Activated CD4-positive, alpha-beta T cell treated with anti-CD3 and anti-CD28 coated beads, Interleukin-2, amount 50 U/mL, for 48 hours (primary cell): ENCODE measurements at regions not wholly inside any gene's neighbourhood (a gene's known extent, or its start where the extent isn't known, plus 50 kb on each side); places are given as distances from the start of the nearest gene placed in this dataset.

Source experiments
- DNase-seq, 2 experiments: peaks; one replicate each; pipeline ENCODE4 v3.0.0-alpha.2; 2020

DNA sequence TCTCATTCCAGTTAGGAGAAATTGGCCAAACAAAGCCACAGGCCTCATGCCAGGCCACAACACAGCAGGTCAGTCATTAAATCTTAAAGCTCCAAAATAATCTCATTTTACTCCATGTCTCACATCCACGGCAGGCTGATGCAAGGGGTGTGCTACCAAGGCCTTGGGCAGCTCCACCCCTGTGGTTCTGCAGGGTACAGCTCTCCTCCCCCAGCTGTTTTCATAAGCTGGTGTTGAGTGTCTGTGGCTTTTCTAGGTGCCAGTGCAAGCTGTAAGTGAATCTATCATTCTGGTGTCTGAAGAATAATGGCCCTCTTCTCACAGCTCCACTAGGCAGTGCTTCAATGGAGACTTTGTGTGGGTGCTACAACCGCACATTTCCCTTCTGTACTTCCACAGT, 949.2 kb downstream of the TECRL start:
- DNase-seq, result no peak

- no peak for DNase-seq
Measured at GRCh38 chr4:63459329-63459728, 949.9 kb downstream of the TECRL start.

DNA sequence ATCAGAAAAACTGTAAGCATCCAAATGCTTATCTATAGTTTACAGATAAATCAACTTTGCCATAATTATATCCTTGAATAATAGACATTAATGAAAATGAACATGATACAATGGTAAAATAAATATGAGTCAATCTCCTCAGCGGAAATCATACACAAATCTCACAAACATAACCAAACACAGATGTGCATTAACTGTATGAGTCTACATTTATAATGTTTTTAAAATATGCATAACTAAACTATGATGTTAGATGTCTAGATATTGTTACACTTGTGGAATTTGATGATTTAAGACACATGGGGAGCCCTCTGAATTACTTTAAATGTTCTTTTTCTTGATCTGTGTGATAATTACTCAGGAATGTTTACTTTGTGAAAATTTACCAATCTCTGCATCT, 951.2 kb downstream of the TECRL start:
- DNase-seq, result no peak

GRCh38 chr4:63440236-63440635, 969.0 kb downstream of the TECRL start:
- DNase-seq, result no peak

DNA sequence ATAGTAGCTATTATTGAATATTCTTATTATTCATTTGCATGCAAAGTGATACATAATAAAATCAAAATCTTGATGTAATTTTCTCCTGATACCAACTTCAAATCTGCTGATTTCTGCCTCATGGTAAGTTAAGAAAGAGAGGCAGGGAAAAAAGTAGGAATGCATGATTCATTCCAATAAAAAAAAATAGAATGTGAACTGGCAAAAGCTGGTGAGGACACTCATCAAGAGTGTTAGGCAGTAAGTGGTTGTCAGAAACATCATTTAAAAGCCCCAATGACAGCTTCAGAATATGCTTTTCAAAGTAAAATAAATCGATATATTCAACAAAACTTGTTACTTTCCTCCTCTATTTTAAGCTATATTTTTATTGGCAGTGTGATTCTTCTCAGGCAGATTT, 979.1 kb downstream of the TECRL start:
- DNase-seq, result no peak

- DNase-seq, result no peak
Measured at GRCh38 chr4:63396269-63396668, 1013.0 kb downstream of the TECRL start.

GRCh38 chr4:63393544-63393943, 1015.7 kb downstream of the TECRL start:
- DNase-seq, result no peak

DNA sequence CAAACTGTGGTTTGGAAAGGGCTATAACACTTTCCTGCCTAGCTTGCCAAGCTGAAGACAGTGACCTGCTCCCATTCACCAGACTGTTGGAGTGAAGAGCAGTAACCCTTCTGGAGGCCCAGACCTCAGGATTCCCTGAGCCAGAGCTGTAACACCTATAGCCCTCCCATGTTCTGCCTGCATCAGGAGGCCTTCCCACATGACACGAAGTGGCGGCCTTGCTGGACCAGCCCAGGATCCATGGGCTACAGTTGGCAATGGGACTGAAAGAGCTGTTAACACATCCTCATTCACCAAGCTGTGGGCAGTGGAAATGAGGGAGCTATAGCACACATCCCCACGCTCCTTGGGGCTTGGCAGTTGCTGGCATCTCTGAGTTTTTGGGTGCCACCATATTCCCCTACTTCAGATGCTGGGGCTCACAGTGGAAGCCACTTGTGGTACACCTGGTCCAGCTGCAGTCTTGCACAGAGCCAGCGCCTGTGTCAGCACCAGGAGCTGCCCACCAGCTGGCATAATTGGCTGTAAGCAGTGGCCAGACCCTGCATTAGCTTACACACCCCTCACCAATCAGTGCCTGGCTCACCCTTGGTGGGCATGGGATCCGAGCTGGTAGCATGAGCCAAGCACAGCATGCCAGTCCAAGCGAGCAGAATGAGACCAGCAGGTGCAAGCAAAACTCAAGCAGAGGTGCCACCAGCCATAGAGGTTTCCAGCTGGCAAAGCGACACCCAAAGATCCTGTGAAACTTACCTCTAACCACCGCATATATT, 1029.3 kb downstream of the TECRL start:
- no peak for DNase-seq

- no peak for DNase-seq
Measured at GRCh38 chr4:63371001-63371400, 1038.2 kb downstream of the TECRL start.

DNA sequence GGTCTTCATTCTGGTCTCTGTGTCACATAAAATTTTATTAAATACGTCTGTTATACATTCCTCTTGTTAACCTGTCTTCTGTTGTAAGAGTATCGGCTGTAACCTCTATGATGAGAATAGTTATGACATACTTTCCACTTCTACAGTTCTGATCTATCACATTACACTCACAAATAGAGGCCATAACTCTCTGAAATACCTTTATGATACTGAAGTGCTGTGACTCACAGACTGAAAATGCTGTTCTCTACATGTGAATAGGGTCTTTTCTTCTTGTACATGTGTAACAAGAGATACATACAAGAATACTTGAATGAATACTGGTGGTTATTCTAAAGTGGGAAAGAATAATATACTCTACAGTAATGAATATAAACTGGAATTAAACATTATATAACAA, 1047.6 kb downstream of the TECRL start:
- DNase-seq, result no peak

DNA sequence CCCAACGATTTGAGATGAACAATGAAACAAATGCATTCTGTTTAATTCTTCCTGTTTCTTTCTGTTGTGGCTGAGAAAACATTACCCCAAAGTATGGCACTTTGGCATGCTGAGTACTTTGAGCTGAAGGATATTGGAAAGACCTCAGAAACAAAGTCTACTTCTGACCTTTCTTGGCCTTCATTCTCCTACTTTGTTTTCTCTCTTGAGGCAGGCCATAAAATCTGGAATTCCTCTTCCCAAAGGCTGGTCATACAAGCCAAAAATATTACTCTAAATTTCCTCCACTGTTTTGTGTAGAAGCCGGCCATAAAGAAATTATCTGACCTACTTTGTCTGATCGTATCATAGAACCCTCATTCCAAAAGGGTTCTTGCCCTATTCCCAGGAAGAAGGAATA, 1048.2 kb downstream of the TECRL start:
- no peak for DNase-seq

GRCh38 chr4:63349674-63350025, 1059.6 kb downstream of the TECRL start:
- DNase-seq, result no peak

DNA sequence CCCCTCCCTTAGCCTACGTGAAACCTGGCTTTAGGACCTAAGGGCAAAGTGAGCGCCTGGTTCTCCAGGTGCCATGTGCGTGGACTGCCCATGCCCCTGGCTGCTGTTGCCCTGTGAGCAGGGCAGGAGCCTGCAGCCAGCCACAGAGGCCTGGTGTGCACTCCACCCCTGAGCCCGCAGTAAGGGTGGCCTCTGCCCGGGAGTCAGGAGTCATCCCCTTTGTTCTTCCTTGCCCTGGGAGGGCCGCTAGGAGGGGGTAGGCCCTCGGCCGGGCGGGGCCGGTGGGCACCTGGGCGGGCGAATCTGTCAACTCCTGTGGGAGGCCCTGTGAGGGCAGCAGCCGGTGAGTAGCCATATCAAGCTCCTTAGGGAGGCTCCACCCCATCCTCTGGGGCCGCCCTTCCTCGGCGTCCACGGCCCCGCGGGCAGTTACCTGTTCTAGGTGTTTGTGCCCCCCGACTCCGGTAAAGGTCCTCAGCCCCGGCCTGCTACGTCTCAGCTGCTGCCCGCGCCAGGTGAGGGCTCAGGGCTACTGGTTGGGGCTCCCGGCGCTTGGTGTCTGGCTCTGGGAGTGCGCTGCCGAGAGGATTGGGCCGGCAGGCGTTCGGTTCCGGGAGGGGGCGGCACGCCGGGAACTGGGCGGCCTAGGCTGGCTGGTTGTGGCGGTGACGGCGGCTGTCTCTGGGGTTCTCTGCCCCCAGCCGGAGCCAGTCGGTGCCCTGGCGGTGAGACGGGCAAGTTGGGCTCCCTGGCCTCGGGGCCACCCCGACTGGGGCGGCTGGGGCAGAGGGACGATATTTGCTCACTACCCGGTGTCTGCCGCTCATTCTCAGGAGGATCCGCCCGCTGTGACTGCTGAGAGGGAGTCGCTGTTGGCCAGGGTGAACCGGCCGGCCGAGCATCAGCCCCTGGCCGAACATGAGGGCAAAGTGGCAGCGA, 1060.2 kb downstream of the TECRL start:
- DNase-seq, result no peak

GRCh38 chr4:63325140-63325539, 1084.1 kb downstream of the TECRL start:
- DNase-seq, result no peak

DNA sequence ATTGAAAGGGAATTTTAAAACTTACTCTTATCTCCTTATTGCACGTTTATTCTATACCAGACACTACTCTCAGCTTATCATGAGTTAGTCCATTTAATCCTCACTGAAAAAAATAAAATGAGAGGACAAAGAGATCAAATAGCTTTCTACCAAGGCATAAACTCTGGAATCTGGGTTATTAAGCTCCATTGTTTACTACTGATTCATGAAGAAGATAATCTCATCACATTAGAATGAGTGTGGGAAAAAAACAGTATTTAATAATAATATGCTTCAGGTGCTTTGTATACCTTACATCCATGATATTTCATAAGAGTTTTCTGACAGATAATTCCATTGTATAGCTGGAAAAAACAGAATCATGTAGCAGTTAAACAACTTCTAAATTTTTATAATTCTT, 1092.6 kb downstream of the TECRL start:
- DNase-seq, result no peak

DNA sequence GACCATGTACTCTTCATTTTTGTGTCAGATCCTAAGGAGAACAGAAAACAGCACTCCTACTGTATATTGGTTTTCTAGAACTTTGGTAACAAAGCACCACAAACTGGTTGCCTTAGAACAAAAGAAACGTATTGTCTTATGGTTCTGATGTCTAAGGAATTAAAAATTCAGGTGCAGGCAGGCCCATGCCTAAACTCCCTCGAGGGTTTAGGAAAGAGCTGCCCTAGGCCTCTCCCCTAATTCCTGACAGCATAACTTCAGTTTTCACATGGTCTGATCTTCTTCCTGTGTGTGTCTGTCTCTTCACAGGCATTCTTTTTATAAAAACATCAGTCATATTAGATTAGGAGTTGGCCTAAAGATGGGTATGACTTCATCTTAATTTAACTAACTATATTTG, 1093.6 kb downstream of the TECRL start:
- no peak for DNase-seq

DNA sequence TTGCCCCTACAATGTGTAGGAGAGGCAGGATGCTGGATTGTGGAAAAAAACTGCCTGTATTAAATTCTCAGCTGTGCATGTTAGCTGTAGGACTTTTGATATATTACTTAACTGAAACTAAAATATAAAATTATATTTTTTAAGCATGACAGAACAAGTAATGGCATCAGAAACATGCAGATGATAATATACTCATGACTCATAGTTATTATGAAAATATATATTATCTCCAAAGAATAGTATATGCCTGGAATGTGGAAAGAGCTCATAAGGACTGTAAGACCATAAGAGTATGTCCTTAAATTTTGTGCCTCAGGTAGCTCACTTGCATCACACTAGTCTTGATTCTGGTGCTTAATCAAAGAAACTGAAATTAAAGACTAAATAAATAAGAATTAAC, 1100.6 kb downstream of the TECRL start:
- no peak for DNase-seq

GRCh38 chr4:63302792-63303191, 1106.5 kb downstream of the TECRL start:
- DNase-seq, result no peak

DNA sequence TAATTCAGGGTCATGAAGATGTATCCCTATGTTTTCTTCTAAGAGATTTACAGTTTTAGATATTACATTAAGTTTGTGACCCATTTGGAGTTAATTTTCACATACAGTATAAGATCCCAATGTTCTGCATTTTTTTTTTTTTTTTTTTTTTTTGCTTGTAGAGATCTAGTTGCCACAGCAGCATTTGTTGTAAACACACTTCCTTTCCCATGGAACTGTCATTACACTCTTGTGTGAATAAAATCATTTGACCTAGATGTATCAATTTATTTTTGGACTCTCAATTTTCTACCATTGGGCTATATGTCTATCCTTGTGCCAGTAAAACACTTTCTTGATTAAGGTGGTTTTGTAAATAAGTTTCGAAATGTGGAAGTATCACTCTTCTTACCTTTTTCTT, 1107.2 kb downstream of the TECRL start:
- DNase-seq, result no peak

GRCh38 chr4:63296773-63297172, 1112.5 kb downstream of the TECRL start:
- no peak for DNase-seq

GRCh38 chr4:63275491-63275890, 1133.8 kb downstream of the TECRL start:
- DNase-seq, result no peak

GRCh38 chr4:63269156-63269555, 1140.1 kb downstream of the TECRL start:
- no peak for DNase-seq

GRCh38 chr4:63233671-63234070, 1175.6 kb downstream of the TECRL start:
- no peak for DNase-seq

DNA sequence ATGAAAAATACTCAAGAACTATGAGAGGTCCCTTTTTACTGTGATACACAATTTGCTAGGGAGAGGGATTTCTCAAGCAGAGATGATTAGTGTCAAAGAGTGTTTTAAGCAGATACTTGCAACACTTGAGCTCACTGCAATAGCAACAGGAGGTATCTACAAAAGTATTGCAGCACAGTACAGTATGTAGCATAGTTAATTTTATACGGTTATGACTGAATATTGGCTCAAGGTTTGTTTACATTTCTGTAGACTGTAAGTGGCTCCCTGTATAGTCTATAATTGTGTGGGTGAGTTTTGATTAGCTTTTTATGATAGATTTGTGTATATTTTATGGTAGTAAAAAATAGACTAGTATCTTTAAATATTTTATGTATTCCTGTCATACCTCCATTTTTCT, 1177.2 kb downstream of the TECRL start:
- no peak for DNase-seq
